HepG2 (cell line): ENCODE measurements at regions not wholly inside any gene's neighbourhood (a gene's known extent, or its start where the extent isn't known, plus 50 kb on each side); places are given as distances from the start of the nearest gene placed in this dataset.
A peak's percentile ranks its signal among the peaks of the same experiment; 100 is the strongest.

Experiments used
- AGO1 ChIP-seq: fragments of 200-400 bp; formaldehyde crosslinking; IDR thresholded peaks from 2 replicates; pipeline ENCODE4 v1.6.1; 2017; ENCODE audit warnings: mild to moderate bottlenecking, low read depth, low read length, moderate library complexity; ENCODE audit not compliant: poor library complexity, severe bottlenecking
- ARID5B ChIP-seq: IDR thresholded peaks from 2 replicates; pipeline ENCODE4 v1.4.0; 2020; ENCODE audit warnings: mild to moderate bottlenecking, missing genetic modification reagents
- ATF3 ChIP-seq: sonication (generic); formaldehyde crosslinking; IDR thresholded peaks from 2 replicates; pipeline ENCODE4 v1.4.0; 2020; ENCODE audit warnings: missing genetic modification reagents
- CBX1 ChIP-seq: IDR thresholded peaks from one replicate; pipeline ENCODE4 v1.6.1; 2016; ENCODE audit warnings: antibody characterized with exemption, low read depth
- CBX2 ChIP-seq, 2 experiments: fragments of 200-600 bp in 1 of 2; sonication (generic); formaldehyde crosslinking in 1 of 2; IDR thresholded peaks; 2 replicates each; pipeline versions ENCODE4 v1.7.0 to v1.8.1; 2018 to 2022; ENCODE audit warnings: low read depth in 2 of 2, low read length in 1 of 2, mild to moderate bottlenecking in 1 of 2, missing genetic modification reagents in 1 of 2
- HDAC6 ChIP-seq: fragments of 200-600 bp; sonication (generic); IDR thresholded peaks from 2 replicates; pipeline ENCODE4 v1.7.0; 2017; ENCODE audit warnings: mild to moderate bottlenecking, antibody characterized with exemption, low read length, low read depth
- HNRNPLL ChIP-seq: fragments of 200-400 bp; formaldehyde crosslinking; IDR thresholded peaks from 2 replicates; pipeline ENCODE4 v1.6.1; 2017; ENCODE audit warnings: mild to moderate bottlenecking, low read depth, low read length; ENCODE audit not compliant: poor library complexity, severe bottlenecking
- KLF6 ChIP-seq: IDR thresholded peaks from 2 replicates; pipeline ENCODE4 v1.8.0; 2016; ENCODE audit warnings: missing biosample characterization, missing genetic modification reagents
- KMT2B ChIP-seq: IDR thresholded peaks from 2 replicates; pipeline ENCODE4 v1.6.1; 2016; ENCODE audit warnings: missing genetic modification reagents, missing compliant biosample characterization
- MAX ChIP-seq: IDR thresholded peaks from 2 replicates; pipeline ENCODE4 v1.6.1; 2012; ENCODE audit warnings: inconsistent platforms
- MXD1 ChIP-seq: sonication (generic); formaldehyde crosslinking; IDR thresholded peaks from 2 replicates; pipeline ENCODE4 v1.4.0; 2020; ENCODE audit warnings: mild to moderate bottlenecking, missing genetic modification reagents
- NFKBIZ ChIP-seq: IDR thresholded peaks from 2 replicates; pipeline ENCODE4 v1.6.1; 2018; ENCODE audit warnings: missing genetic modification reagents, missing compliant biosample characterization
- ZBTB46 ChIP-seq: sonication (generic); formaldehyde crosslinking; IDR thresholded peaks from 2 replicates; pipeline ENCODE4 v1.4.0; 2020; ENCODE audit warnings: mild to moderate bottlenecking, missing genetic modification reagents, borderline replicate concordance
- ZC3H4 ChIP-seq: sonication (generic); formaldehyde crosslinking; IDR thresholded peaks from 2 replicates; pipeline ENCODE4 v1.4.0; 2020; ENCODE audit warnings: missing genetic modification reagents, borderline replicate concordance
- ZNF296 ChIP-seq: sonication (generic); formaldehyde crosslinking; conservative IDR thresholded peaks from 2 replicates; pipeline ENCODE4 v1.5.0; 2020; ENCODE audit warnings: mild to moderate bottlenecking, missing genetic modification reagents
- ZNF30 ChIP-seq: sonication (generic); formaldehyde crosslinking; IDR thresholded peaks from 2 replicates; pipeline ENCODE4 v1.5.0; 2020; ENCODE audit warnings: mild to moderate bottlenecking, missing genetic modification reagents
- ZNF441 ChIP-seq: sonication (generic); formaldehyde crosslinking; IDR thresholded peaks from 2 replicates; pipeline ENCODE4 v1.7.0; 2021; ENCODE audit warnings: missing genetic modification reagents, borderline replicate concordance
- ZNF574 ChIP-seq: sonication (generic); formaldehyde crosslinking; IDR thresholded peaks from 2 replicates; pipeline ENCODE4 v1.4.0; 2020; ENCODE audit warnings: missing genetic modification reagents
- ZNF713 ChIP-seq: sonication (generic); formaldehyde crosslinking; IDR thresholded peaks from 2 replicates; pipeline ENCODE4 v1.4.0; 2020; ENCODE audit warnings: mild to moderate bottlenecking, missing genetic modification reagents
- ZNF724P ChIP-seq: sonication (generic); formaldehyde crosslinking; IDR thresholded peaks from 2 replicates; pipeline ENCODE4 v1.8.0; 2022; ENCODE audit warnings: missing genetic modification reagents, borderline replicate concordance
- ZNF772 ChIP-seq: sonication (generic); formaldehyde crosslinking; IDR thresholded peaks from 2 replicates; pipeline ENCODE4 v1.5.0; 2020; ENCODE audit warnings: mild to moderate bottlenecking, missing genetic modification reagents
- ZNF776 ChIP-seq: sonication (generic); formaldehyde crosslinking; IDR thresholded peaks from 2 replicates; pipeline ENCODE4 v1.4.0; 2020; ENCODE audit warnings: mild to moderate bottlenecking, missing genetic modification reagents

- TF ChIP-seq ZNF574 (peak; percentile 29; the same call in 1 of the 2 replicates), KMT2B (CRISPR knock-in tag) (no peak), HNRNPLL (no peak), CBX1 (peak; percentile 43), ZNF713 (CRISPR knock-in tag) (no peak), ZNF296 (no peak), ATF3 (CRISPR knock-in tag) (no peak), ZNF724P (CRISPR knock-in tag) (no peak), ZC3H4 (CRISPR knock-in tag) (no peak), ZNF772 (CRISPR knock-in tag) (no peak), ZBTB46 (CRISPR knock-in tag) (no peak), CBX2 (IDR thresholded peaks at IDR 0.05; ENCODE audit: low read depth, low read length) (no peak), CBX2 (CRISPR knock-in tag; IDR thresholded peaks at IDR 0.05; ENCODE audit: low read depth) (peak; percentile 76; the same call in 1 of the 2 replicates), ZNF30 (CRISPR knock-in tag) (no peak), ZNF441 (CRISPR knock-in tag) (no peak), ARID5B (CRISPR knock-in tag) (peak; percentile 53; the same call in 1 of the 2 replicates), ZNF776 (CRISPR knock-in tag) (no peak), HDAC6 (no peak), MXD1 (CRISPR knock-in tag) (no peak), KLF6 (no peak), NFKBIZ (CRISPR knock-in tag) (no peak), AGO1 (no peak), MAX (0 out of 2 replicates have a peak, but pooled peaks have one; percentile 43)
These were observed 111.9 kb downstream of the TRIM27 start (continued) for GRCh38 chr6:28811873-28812272.
